SK-N-MC (cell line): ENCODE measurements at regions not wholly inside any gene's neighbourhood (a gene's known extent, or its start where the extent isn't known, plus 50 kb on each side); places are given as distances from the start of the nearest gene placed in this dataset.

Experiments
- EZH2 ChIP-seq: fragments of 200-600 bp; sonication (generic); IDR thresholded peaks from one replicate; pipeline ENCODE4 v1.6.1; 2017; ENCODE audit warnings: antibody characterized with exemption
- FOXP2 ChIP-seq: optimal IDR thresholded peaks from 2 replicates; pipeline ENCODE3; 2011; ENCODE audit warnings: mild to moderate bottlenecking, moderate library complexity; ENCODE audit not compliant: insufficient read depth; ENCODE audit errors: extremely low read length, control extremely low read depth
- POLR2AphosphoS5 ChIP-seq: IDR thresholded peaks from 2 replicates; pipeline ENCODE4 v1.6.1; 2012; ENCODE audit warnings: mild to moderate bottlenecking, low read depth, low read length, borderline replicate concordance

- TF ChIP-seq POLR2AphosphoS5 (no peak), EZH2 (no peak), FOXP2 (no peak)
Measured at GRCh38 chr5:96499753-96500345, 66.8 kb upstream of the PCSK1 start.
